ENCODE measurements at regions not wholly inside any gene's neighbourhood (a gene's known extent, or its start where the extent isn't known, plus 50 kb on each side); places are given as distances from the start of the nearest gene placed in this dataset.

DNA sequence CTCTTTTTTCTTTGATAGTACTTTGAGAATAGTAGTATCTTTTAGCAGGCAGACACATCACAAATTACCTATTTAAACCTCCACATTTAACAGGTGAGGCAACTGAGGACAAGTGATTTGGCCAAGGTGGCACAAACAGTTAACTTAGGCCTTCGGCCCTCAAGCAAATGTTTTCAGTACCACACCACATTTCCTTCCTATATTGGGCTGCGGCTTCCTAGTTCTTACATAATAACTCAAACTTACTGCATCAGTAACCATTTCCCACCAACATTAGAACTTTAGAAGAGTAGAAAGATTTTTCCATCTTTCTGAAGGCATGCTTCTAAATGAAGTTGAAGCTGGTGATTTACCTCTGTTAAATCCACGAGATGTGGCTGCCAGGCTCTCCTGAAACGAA, 63.2 kb upstream of the SLC4A4 start:
- TF ChIP-seq CTCF (conservative IDR thresholded peaks at IDR 0.05) (no peak), EZH2 (IDR thresholded peaks at IDR 0.05; ENCODE audit: low read depth) (no peak)

All from PC-9 (cell line).